Fibroblast of mammary gland (primary cell): ENCODE measurements at regions not wholly inside any gene's neighbourhood (a gene's known extent, or its start where the extent isn't known, plus 50 kb on each side); places are given as distances from the start of the nearest gene placed in this dataset.
"Not testable (repeated sequence)": the region's sequence is repeated elsewhere in the genome, so short reads cannot be mapped to it uniquely, and the experiment has no call there.

Source experiments
- DNase-seq: peaks from one replicate; pipeline ENCODE4 v3.0.0-alpha.2; 2010; ENCODE audit warnings: low read depth
- H3K4me3 ChIP-seq: 2 replicates; pipeline ENCODE4 v1.5.1; 2011; ENCODE audit warnings: low read depth, mild to moderate bottlenecking, low read length, moderate library complexity; ENCODE audit not compliant: control insufficient read depth
- TF ChIP-seq, protein P1 (sequence below): conservative IDR thresholded peaks from 2 replicates; pipeline ENCODE4 v1.5.1; 2011; ENCODE audit warnings: low read depth, low read length, inconsistent platforms; ENCODE audit not compliant: control insufficient read depth, insufficient read depth

DNA sequence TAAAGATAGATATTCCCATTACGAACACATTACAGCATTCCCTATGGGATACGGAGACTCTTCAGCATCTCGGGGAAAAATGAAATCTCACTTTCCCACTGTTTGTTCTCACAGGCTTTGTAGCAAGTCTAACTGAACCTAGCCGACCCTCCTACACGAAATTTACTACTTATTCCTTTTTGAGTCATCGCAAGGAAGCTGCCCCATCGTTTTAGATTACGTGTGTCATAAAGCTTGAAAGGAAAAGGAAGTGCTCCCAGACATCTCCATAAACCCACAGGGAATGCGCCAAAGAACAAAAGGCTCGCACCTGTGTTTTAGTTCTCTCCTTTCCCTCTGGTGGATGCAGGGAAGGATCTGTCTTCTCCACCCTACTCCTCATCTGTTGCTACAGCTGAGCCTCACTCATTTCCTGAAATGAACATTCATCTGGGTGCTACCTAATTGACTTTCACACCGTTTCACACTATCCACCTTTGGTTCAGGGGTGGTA is 76.2 kb upstream of the STK39 start:
- H3K4me3 ChIP-seq, result no peak overlapping the region
- TF ChIP-seq, protein P1, sequence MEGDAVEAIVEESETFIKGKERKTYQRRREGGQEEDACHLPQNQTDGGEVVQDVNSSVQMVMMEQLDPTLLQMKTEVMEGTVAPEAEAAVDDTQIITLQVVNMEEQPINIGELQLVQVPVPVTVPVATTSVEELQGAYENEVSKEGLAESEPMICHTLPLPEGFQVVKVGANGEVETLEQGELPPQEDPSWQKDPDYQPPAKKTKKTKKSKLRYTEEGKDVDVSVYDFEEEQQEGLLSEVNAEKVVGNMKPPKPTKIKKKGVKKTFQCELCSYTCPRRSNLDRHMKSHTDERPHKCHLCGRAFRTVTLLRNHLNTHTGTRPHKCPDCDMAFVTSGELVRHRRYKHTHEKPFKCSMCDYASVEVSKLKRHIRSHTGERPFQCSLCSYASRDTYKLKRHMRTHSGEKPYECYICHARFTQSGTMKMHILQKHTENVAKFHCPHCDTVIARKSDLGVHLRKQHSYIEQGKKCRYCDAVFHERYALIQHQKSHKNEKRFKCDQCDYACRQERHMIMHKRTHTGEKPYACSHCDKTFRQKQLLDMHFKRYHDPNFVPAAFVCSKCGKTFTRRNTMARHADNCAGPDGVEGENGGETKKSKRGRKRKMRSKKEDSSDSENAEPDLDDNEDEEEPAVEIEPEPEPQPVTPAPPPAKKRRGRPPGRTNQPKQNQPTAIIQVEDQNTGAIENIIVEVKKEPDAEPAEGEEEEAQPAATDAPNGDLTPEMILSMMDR, result no peak
- peak; percentile 55 for DNase-seq

DNA sequence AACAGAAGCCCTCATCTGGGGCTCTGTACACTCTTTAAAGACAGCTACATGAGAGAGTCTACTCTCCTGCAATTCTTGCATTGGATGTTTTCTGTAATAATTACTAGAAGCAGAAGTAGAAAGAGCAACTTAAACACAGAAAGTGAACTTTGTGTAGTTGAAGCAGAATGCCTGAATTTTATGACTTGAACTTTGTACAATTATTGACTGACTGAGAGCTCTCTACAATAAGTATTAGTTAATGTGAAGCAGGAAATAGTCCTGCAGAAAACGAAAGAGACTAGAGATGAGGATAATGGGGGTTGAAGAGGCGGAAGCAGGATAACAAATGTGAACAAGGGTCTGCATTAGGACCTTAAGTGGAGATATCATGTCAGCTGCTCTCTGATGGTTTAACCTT is 79.2 kb upstream of the STK39 start:
- DNase-seq, result no peak
- TF ChIP-seq, protein P1, result no peak
- no peak overlapping the region for H3K4me3 ChIP-seq

DNA sequence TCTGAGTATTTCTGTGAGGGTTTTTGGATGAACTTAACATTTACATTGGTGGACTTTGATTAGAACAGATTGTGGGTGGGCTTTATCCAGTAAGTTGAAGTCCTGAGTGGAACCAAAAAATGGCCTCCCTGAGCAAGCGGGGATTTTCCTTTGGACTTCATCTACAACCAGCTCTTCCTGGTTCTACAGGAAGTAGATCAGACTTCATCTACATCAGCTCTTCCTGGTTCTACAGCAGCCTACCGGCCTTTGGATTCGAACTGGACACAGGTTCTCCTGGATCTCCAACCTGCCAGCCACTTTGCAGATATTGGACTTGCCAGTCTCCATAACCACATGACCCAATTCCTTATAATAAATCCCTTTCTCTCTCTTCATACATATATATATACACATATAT is 79.9 kb upstream of the STK39 start:
- TF ChIP-seq, protein P1, result no peak
- DNase-seq, result no peak
- no peak overlapping the region for H3K4me3 ChIP-seq

DNA sequence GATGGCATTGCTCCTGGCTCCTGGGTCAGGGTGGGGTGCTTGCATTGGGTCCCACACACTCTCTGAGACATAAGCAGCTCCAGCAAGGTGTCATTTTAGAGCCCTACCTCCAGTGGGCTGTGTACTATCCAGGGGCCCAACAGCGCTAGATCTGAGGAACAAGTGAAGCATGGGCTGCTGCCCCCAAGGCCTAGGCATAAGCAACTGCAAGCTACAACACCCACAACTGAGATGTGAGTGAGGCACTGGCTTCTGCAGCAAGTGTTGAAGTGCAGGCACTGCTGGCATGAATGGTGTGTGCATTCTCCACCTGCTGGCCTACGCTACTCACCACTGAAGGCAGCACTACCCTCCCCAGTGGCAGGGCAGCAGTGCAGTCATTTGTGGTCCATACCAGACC is 81.0 kb upstream of the STK39 start:
- TF ChIP-seq, protein P1, result no peak
- H3K4me3 ChIP-seq, result no peak overlapping the region
- no peak for DNase-seq

DNA sequence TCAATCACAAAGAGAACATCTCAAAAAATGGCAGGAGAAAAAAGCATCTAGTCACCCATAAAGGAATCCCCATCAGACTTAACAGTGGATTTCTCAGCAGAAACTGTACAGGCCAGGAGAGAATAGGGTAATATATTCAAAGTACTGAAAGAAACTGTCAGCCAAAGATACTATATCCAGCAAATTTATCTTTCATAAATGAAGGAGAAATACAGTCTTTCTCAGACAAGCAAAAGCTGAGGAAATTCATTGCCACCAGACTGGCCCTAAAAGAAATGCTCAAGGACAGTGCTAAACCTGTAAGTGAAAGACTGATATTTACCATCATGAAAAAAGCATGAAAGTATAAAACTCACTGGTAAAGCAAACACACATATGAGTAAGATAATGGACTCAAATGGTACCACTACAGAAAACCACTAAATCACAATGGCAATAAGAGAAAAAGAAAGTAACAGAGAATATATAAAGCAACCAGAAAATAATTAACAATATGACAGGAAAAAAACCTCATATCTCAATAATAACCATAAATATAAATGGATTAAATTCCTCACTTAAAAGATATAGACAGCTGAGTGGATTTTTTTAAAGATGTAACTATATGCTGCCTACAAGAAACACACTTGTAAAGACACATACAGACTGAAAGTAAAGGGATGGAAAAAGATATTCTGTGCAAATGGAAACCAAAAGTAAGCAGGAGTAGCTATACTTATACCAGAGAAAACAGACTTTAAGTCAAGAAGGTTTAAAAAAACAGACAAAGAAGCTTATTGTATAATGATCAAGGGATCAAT is 83.4 kb upstream of the STK39 start:
- DNase-seq, result no peak
- TF ChIP-seq, protein P1, result no peak
- no peak overlapping the region for H3K4me3 ChIP-seq

DNA sequence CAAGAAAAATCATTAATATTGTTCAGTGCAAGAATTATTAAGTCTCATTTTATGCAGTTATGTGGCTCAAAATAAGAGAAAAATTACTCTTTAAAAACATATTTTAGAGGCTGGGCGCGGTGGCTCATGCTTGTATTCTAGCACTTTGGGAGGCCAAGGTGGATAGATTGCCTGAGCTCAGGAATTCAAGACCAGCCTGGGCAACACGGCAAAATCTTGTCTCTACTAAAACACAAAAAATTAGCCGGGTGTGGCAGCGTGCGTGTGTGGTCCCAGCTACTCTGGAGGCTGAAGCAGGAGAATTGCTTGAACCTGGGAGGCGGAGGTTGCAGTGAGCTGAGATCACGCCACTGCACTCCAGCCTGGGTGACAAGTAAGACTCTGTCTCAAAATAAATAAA is 87.9 kb upstream of the STK39 start:
- not testable (repeated sequence) for H3K4me3 ChIP-seq

DNA sequence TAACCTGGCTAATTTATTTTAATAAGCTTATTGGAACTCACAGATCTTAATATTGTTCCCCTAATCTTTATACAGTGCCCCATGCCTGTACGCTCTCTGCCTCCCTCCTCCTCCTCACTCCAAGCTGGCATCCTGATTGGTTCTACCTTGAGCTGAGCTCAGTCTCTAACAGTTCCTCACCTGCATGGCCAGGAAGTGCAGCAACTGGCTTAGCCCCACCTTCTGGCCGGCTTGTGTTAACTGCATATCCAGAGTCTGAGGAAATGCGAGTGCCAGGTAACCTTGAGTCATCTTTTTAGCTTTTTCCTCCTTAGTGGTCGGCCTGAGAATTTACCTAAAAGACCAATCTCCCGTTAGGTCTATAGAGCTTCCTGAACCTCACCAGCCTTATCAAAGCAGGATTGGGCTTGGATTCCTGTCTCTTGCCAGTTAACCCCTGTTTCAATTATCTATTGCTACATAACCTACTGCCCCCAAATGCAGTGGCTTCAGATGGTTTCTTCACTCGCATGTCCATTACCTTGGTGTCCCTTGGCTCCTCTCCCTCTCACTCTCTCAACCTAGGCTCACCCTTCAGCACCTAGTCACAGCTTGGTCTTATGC is 89.5 kb upstream of the STK39 start:
- TF ChIP-seq, protein P1, result peak; percentile 17
- no peak for DNase-seq
- no peak overlapping the region for H3K4me3 ChIP-seq

More for the DNA sequence above, 87.9 kb upstream of the STK39 start:
- DNase-seq, result not testable (repeated sequence)
